H9 (cell line): ENCODE measurements at regions not wholly inside any gene's neighbourhood (a gene's known extent, or its start where the extent isn't known, plus 50 kb on each side); places are given as distances from the start of the nearest gene placed in this dataset.

Experiments used
- DNase-seq: peaks from one replicate; pipeline ENCODE4 v3.0.0-alpha.2; 2017
- H2AFZ ChIP-seq: one replicate; pipeline ENCODE4 v1.6.1; 2013; ENCODE audit warnings: mild to moderate bottlenecking, low read length, control low read depth, moderate library complexity
- H2AK5ac ChIP-seq: 2 replicates; pipeline ENCODE4 v1.6.1; 2013; ENCODE audit warnings: low read length, control low read depth, mixed read lengths; ENCODE audit not compliant: insufficient read length
- H2BK120ac ChIP-seq: one replicate; pipeline ENCODE4 v1.6.1; 2013; ENCODE audit warnings: low read depth, mild to moderate bottlenecking, low read length, control low read depth, inconsistent platforms; ENCODE audit not compliant: poor library complexity, severe bottlenecking
- H2BK12ac ChIP-seq: 2 replicates; pipeline ENCODE4 v1.6.1; 2013; ENCODE audit warnings: low read length, control low read depth, mixed read lengths, low read depth; ENCODE audit not compliant: insufficient read length
- H2BK15ac ChIP-seq: 2 replicates; pipeline ENCODE4 v1.6.1; 2013; ENCODE audit warnings: low read depth, low read length, control low read depth
- H2BK20ac ChIP-seq: one replicate; pipeline ENCODE4 v1.6.1; 2013; ENCODE audit warnings: low read depth, mild to moderate bottlenecking, low read length, control low read depth, inconsistent platforms; ENCODE audit not compliant: poor library complexity, severe bottlenecking
- H2BK5ac ChIP-seq: 2 replicates; pipeline ENCODE4 v1.6.1; 2013; ENCODE audit warnings: low read length, control low read depth, mixed read lengths; ENCODE audit not compliant: insufficient read length
- H3K14ac ChIP-seq: 2 replicates; pipeline ENCODE4 v1.6.1; 2013; ENCODE audit warnings: low read length, control low read depth; ENCODE audit not compliant: insufficient read depth
- H3K18ac ChIP-seq: 2 replicates; pipeline ENCODE4 v1.6.1; 2013; ENCODE audit warnings: low read depth, mild to moderate bottlenecking, mixed read lengths, low read length, control low read depth; ENCODE audit not compliant: insufficient read length
- H3K23ac ChIP-seq: 2 replicates; pipeline ENCODE4 v1.6.1; 2013; ENCODE audit warnings: low read length, control low read depth, mixed read lengths, low read depth; ENCODE audit not compliant: insufficient read length
- H3K23me2 ChIP-seq: 2 replicates; pipeline ENCODE4 v1.6.1; 2013; ENCODE audit warnings: low read depth, mild to moderate bottlenecking, mixed read lengths, low read length, control low read depth; ENCODE audit not compliant: insufficient read length, poor library complexity, severe bottlenecking
- H3K27ac ChIP-seq: 2 replicates; pipeline ENCODE4 v1.5.1; 2013; ENCODE audit warnings: low read length, control low read depth, mixed read lengths, low read depth; ENCODE audit not compliant: insufficient read length
- H3K27me3 ChIP-seq: 2 replicates; pipeline ENCODE4 v1.6.1; 2013; ENCODE audit warnings: low read length, control low read depth, inconsistent platforms; ENCODE audit not compliant: insufficient read depth
- H3K4ac ChIP-seq: 2 replicates; pipeline ENCODE4 v1.6.1; 2013; ENCODE audit warnings: low read depth, mild to moderate bottlenecking, control low read depth, inconsistent platforms, low read length, moderate library complexity
- H3K4me1 ChIP-seq: 2 replicates; pipeline ENCODE4 v1.6.1; 2013; ENCODE audit warnings: low read length, control low read depth, inconsistent platforms; ENCODE audit not compliant: insufficient read depth
- H3K4me2 ChIP-seq: 2 replicates; pipeline ENCODE4 v1.6.1; 2013; ENCODE audit warnings: low read length, control low read depth, mixed read lengths; ENCODE audit not compliant: insufficient read length, insufficient read depth
- H3K56ac ChIP-seq: 2 replicates; pipeline ENCODE4 v1.6.1; 2013; ENCODE audit warnings: low read depth, mild to moderate bottlenecking, mixed read lengths, low read length, control low read depth; ENCODE audit not compliant: insufficient read length
- H3K79me1 ChIP-seq: 2 replicates; pipeline ENCODE4 v1.6.1; 2013; ENCODE audit warnings: low read depth, mild to moderate bottlenecking, moderate library complexity, low read length, control low read depth, inconsistent platforms; ENCODE audit not compliant: insufficient read depth, poor library complexity, severe bottlenecking
- H3K79me2 ChIP-seq: 2 replicates; pipeline ENCODE4 v1.6.1; 2013; ENCODE audit warnings: low read length, control low read depth, inconsistent platforms; ENCODE audit not compliant: insufficient read depth
- H3K9ac ChIP-seq: 2 replicates; pipeline ENCODE4 v1.6.1; 2013; ENCODE audit warnings: low read length, control low read depth, mixed read lengths; ENCODE audit not compliant: insufficient read length; ENCODE audit errors: extremely low read depth
- H3K9me3 ChIP-seq: one replicate; pipeline ENCODE4 v1.6.1; 2013; ENCODE audit warnings: low read depth, low read length, inconsistent platforms; ENCODE audit not compliant: control insufficient read depth
- H3T11ph ChIP-seq: one replicate; pipeline ENCODE4 v1.6.1; 2013; ENCODE audit warnings: mild to moderate bottlenecking, low read length, control low read depth, inconsistent platforms
- H4K20me1 ChIP-seq: one replicate; pipeline ENCODE4 v1.6.1; 2013; ENCODE audit not compliant: control insufficient read depth, insufficient read length, insufficient read depth
- H4K5ac ChIP-seq: 2 replicates; pipeline ENCODE4 v1.6.1; 2013; ENCODE audit warnings: low read depth, mild to moderate bottlenecking, mixed read lengths, low read length, control low read depth; ENCODE audit not compliant: insufficient read length
- H4K8ac ChIP-seq: replicated peaks from 2 replicates; pipeline ENCODE4 v1.6.1; 2013; ENCODE audit warnings: low read length, control low read depth, mixed read lengths, low read depth; ENCODE audit not compliant: insufficient read length
- H4K91ac ChIP-seq: 2 replicates; pipeline ENCODE4 v1.6.1; 2013; ENCODE audit warnings: low read depth, mild to moderate bottlenecking, moderate library complexity, mixed read lengths, low read length, control low read depth; ENCODE audit not compliant: insufficient read length
- H3K27ac Mint-ChIP-seq, 3 experiments: 2 replicates in 2 of 3; 3 replicates in 1 of 3; pipeline ENCODE4 v1.8.0; 2020 to 2021; ENCODE audit warnings: mixed read lengths in 3 of 3, mild to moderate bottlenecking in 1 of 3, moderate library complexity in 1 of 3
- H3K27me3 Mint-ChIP-seq: 2 replicates; pipeline ENCODE4 v1.8.0; 2021; ENCODE audit warnings: low read depth, mild to moderate bottlenecking, moderate library complexity, mixed read lengths
- H3K36me3 Mint-ChIP-seq, 3 experiments: 2 replicates in 2 of 3; 3 replicates in 1 of 3; pipeline ENCODE4 v1.8.0; 2020 to 2021; ENCODE audit warnings: low read depth in 3 of 3, mixed read lengths in 3 of 3; ENCODE audit not compliant: insufficient read depth in 1 of 3
- H3K4me1 Mint-ChIP-seq, 2 experiments: 2 replicates each; pipeline ENCODE4 v1.8.0; 2020; ENCODE audit warnings: mixed read lengths in 2 of 2
- H3K4me3 Mint-ChIP-seq, 2 experiments: 2 replicates in 1 of 2; 3 replicates in 1 of 2; pipeline ENCODE4 v1.8.0; 2020 to 2021; ENCODE audit warnings: mild to moderate bottlenecking in 2 of 2, mixed read lengths in 2 of 2, moderate library complexity in 1 of 2
- H3K9me3 Mint-ChIP-seq, 2 experiments: 2 replicates in 1 of 2; 3 replicates in 1 of 2; pipeline ENCODE4 v1.8.0; 2020; ENCODE audit warnings: mild to moderate bottlenecking in 2 of 2, mixed read lengths in 2 of 2, moderate library complexity in 1 of 2
- WGBS: extraction: QIAGEN DNeasy Blood & Tissue Kit; methylation state at CpG from one replicate; pipeline ENCODE4 v1.1.7; 2013; ENCODE audit warnings: missing lambda C conversion rate, low lambda C conversion rate, mixed read lengths; ENCODE audit not compliant: insufficient read length; ENCODE audit errors: extremely low coverage; 5-methylcytosine and 5-hydroxymethylcytosine counted together
- TF ChIP-seq, protein P1 (sequence below): fragments of 200-600 bp; sonication (generic); conservative IDR thresholded peaks from 3 replicates; pipeline ENCODE4 v1.8.0; 2021; ENCODE audit warnings: antibody characterized with exemption, mild to moderate bottlenecking

DNA sequence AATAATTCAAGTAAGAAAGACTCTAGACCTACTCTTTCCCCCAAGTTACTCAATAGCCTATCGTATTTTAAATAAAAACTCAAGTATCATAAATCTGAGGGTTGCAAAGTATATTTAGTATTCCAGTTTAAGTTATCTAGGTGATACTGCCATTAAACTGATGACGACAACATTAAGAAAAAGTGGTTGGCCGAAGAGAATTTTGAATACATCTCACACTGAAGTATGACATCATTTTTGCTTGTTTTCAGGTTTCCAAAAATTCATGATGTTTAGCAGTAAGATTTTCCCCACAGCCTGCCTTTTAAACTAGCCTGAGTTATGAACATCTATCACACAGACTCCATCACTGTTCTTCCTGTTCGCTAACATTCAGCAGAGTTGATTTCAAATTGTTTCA is 102.1 kb upstream of the RAB27B start:
- Histone ChIP-seq H2BK120ac (no peak overlapping the region), H3K4ac (no peak overlapping the region), H3K23ac (no peak overlapping the region), H3K4me1 (no peaks in the 10 kb centered on the region), H3K56ac (no peak overlapping the region), H3K79me2 (no peaks in the 10 kb centered on the region), H2BK12ac (no peak overlapping the region), H2BK5ac (no peak overlapping the region), H3K9me3 (no peaks in the 10 kb centered on the region), H3K14ac (no peak overlapping the region), H3K27ac (no peak overlapping the region), H2AFZ (no peak overlapping the region), H2BK15ac (no peak overlapping the region), H2BK20ac (no peak overlapping the region), H3K23me2 (no peaks in the 10 kb centered on the region), H3K4me2 (no peak overlapping the region), H3K9ac (no peak overlapping the region), H4K8ac (no peak overlapping the region), H3T11ph (no peak overlapping the region), H4K5ac (no peak overlapping the region), H4K20me1 (no peaks in the 10 kb centered on the region), H2AK5ac (no peak overlapping the region), H3K79me1 (no peaks in the 10 kb centered on the region), H3K27me3 (no peaks in the 10 kb centered on the region), H3K18ac (no peak overlapping the region), H4K91ac (no peak overlapping the region)
- TF ChIP-seq, protein P1, sequence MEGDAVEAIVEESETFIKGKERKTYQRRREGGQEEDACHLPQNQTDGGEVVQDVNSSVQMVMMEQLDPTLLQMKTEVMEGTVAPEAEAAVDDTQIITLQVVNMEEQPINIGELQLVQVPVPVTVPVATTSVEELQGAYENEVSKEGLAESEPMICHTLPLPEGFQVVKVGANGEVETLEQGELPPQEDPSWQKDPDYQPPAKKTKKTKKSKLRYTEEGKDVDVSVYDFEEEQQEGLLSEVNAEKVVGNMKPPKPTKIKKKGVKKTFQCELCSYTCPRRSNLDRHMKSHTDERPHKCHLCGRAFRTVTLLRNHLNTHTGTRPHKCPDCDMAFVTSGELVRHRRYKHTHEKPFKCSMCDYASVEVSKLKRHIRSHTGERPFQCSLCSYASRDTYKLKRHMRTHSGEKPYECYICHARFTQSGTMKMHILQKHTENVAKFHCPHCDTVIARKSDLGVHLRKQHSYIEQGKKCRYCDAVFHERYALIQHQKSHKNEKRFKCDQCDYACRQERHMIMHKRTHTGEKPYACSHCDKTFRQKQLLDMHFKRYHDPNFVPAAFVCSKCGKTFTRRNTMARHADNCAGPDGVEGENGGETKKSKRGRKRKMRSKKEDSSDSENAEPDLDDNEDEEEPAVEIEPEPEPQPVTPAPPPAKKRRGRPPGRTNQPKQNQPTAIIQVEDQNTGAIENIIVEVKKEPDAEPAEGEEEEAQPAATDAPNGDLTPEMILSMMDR = no peak
- no peaks in the 10 kb centered on the region for H3K36me3 Mint-ChIP-seq
- H3K27me3 Mint-ChIP-seq = peaks cover 2% of the 10 kb centered on the region; the same call in 1 of the 2 replicates
- no peaks in the 10 kb centered on the region; a peak in 1 of 5 replicates for H3K9me3 Mint-ChIP-seq
- no peak for DNase-seq
- no peaks in the 10 kb centered on the region for H3K4me1 Mint-ChIP-seq
- WGBS = no CpG with 5 or more reads among the region's 4 CpGs
- H3K27ac Mint-ChIP-seq = no peak overlapping the region
- H3K4me3 Mint-ChIP-seq = no peak overlapping the region
